HepG2 (cell line): ENCODE measurements at regions not wholly inside any gene's neighbourhood (a gene's known extent, or its start where the extent isn't known, plus 50 kb on each side); places are given as distances from the start of the nearest gene placed in this dataset.

Experiments
- FOXO4 ChIP-seq: sonication (generic); formaldehyde crosslinking; conservative IDR thresholded peaks from 2 replicates; pipeline ENCODE4 v1.8.1; 2023; ENCODE audit warnings: missing genetic modification reagents
- PHF5A ChIP-seq: IDR thresholded peaks from one replicate; pipeline ENCODE4 v1.6.1; 2018; ENCODE audit warnings: low read depth, missing genetic modification reagents; ENCODE audit not compliant: unreplicated experiment
- POLR2AphosphoS5 ChIP-seq: IDR thresholded peaks from 2 replicates; pipeline ENCODE4 v1.6.1; 2012; ENCODE audit warnings: low read depth, low read length
- RELA ChIP-seq: sonication (generic); formaldehyde crosslinking; IDR thresholded peaks from 2 replicates; pipeline ENCODE4 v1.4.0; 2020; ENCODE audit warnings: missing genetic modification reagents
- ZBTB7A ChIP-seq: sonication (generic); formaldehyde crosslinking; IDR thresholded peaks from 2 replicates; pipeline ENCODE4 v1.8.0; 2022; ENCODE audit warnings: mild to moderate bottlenecking, missing genetic modification reagents
- ZFY ChIP-seq: sonication (generic); formaldehyde crosslinking; IDR thresholded peaks from 2 replicates; pipeline ENCODE4 v1.4.0; 2020; ENCODE audit warnings: missing genetic modification reagents
- ZNF503 ChIP-seq: sonication (generic); formaldehyde crosslinking; IDR thresholded peaks from 2 replicates; pipeline ENCODE4 v1.4.0; 2020; ENCODE audit warnings: missing genetic modification reagents
- ZXDC ChIP-seq: sonication (generic); formaldehyde crosslinking; IDR thresholded peaks from 2 replicates; pipeline ENCODE4 v1.5.0; 2020; ENCODE audit warnings: mild to moderate bottlenecking, missing genetic modification reagents

- TF ChIP-seq ZXDC (CRISPR knock-in tag) (no peak), ZBTB7A (CRISPR knock-in tag) (no peak), RELA (CRISPR knock-in tag) (no peak), ZNF503 (CRISPR knock-in tag) (no peak), ZFY (CRISPR knock-in tag) (no peak), POLR2AphosphoS5 (no peak), FOXO4 (CRISPR knock-in tag) (no peak), PHF5A (CRISPR knock-in tag) (no peak)
Observed at GRCh38 chr12:76653342-76653741, 93.8 kb upstream of the OSBPL8 start.
